UCSD-AML1 (cell line): ENCODE measurements at regions not wholly inside any gene's neighbourhood (a gene's known extent, or its start where the extent isn't known, plus 50 kb on each side); places are given as distances from the start of the nearest gene placed in this dataset.

Source experiments
- DNase-seq: peaks from one replicate; lab custom pipeline; 2025; ENCODE audit not compliant: unreplicated experiment; lab: John Stamatoyannopoulos, UW

- DNase-seq = no peak
Measured at GRCh38 chr2:46813680-46814079, 101.9 kb downstream of the MCFD2 start.

DNA sequence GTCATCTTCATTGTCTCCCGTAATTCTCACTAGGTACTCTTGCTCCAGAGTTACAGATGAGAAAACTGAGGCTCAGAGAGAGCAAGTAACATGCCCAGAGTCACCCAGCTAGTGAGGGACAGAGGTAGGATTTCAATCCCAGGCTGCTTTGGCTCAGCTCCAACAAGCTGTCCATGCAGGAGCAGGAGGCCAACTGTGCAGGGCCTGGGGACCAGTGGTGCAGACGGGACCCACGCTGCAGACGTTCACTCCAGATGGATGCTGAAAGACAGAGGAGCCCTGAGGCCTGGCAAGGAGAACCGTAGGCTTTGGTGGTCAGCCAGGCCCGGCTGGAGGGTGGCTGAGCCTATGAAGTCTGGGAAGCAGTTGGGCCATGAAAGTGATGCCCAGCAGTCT, 102.6 kb downstream of the MCFD2 start:
- DNase-seq = no peak
